IMR-90 (cell line): ENCODE measurements at regions not wholly inside any gene's neighbourhood (a gene's known extent, or its start where the extent isn't known, plus 50 kb on each side); places are given as distances from the start of the nearest gene placed in this dataset.

ENCODE experiments used
- ATAC-seq: fragments of 200-7000 bp; cut with Tn5 transposase; 2 replicates; pipeline ENCODE4 v1.9.1; 2020; ENCODE audit warnings: low read depth, mild to moderate bottlenecking, moderate library complexity
- BruUV-seq: library from RNA; stranded (reverse); fragments of 400-500 nt; replicated peaks from 2 replicates; lab custom pipeline; 2021; lab: Mats Ljungman, UMichigan
- CTCF ChIA-PET: fragments of 300-600 bp; formaldehyde crosslinking; extraction: SDS; loops from one replicate; lab custom pipeline; 2021; ENCODE audit warnings: antibody characterized with exemption; lab: Yijun Ruan, JAX
- POLR2A ChIA-PET: fragments of 300-600 bp; sonication (Branson Sonifier 250); formaldehyde crosslinking; loops from one replicate; lab custom pipeline; 2022; ENCODE audit warnings: antibody characterized with exemption; ENCODE audit not compliant: unreplicated experiment; lab: Charles Lee
- DNase-seq: peaks from one replicate; pipeline ENCODE4 v3.0.0; 2013
- H2AFZ ChIP-seq: replicated peaks from 2 replicates; pipeline ENCODE3; 2013; ENCODE audit warnings: low read length, mild to moderate bottlenecking; ENCODE audit not compliant: poor library complexity
- H2AK5ac ChIP-seq: 2 replicates; pipeline ENCODE4 v1.6.1; 2013; ENCODE audit warnings: low read depth, low read length, inconsistent platforms
- H2AK9ac ChIP-seq: replicated peaks from 2 replicates; pipeline ENCODE3; 2013; ENCODE audit warnings: mild to moderate bottlenecking, low read depth, low read length, moderate library complexity; ENCODE audit not compliant: poor library complexity
- H2BK120ac ChIP-seq: 2 replicates; pipeline ENCODE4 v1.6.1; 2013; ENCODE audit warnings: low read depth, low read length, inconsistent platforms
- H2BK15ac ChIP-seq: 3 replicates; pipeline ENCODE4 v1.6.1; 2013; ENCODE audit warnings: low read depth, low read length, inconsistent platforms
- H2BK20ac ChIP-seq: 2 replicates; pipeline ENCODE4 v1.6.1; 2013; ENCODE audit warnings: low read depth, mild to moderate bottlenecking, inconsistent platforms, low read length, moderate library complexity
- H2BK5ac ChIP-seq: 2 replicates; pipeline ENCODE4 v1.6.1; 2013; ENCODE audit warnings: mild to moderate bottlenecking, low read depth, low read length, inconsistent platforms; ENCODE audit not compliant: poor library complexity, severe bottlenecking
- H3K14ac ChIP-seq: replicated peaks from 2 replicates; pipeline ENCODE4 v1.6.1; 2013; ENCODE audit warnings: low read depth, low read length, inconsistent platforms
- H3K18ac ChIP-seq: 2 replicates; pipeline ENCODE4 v1.6.1; 2013; ENCODE audit warnings: low read depth, low read length, control low read depth
- H3K23ac ChIP-seq: 2 replicates; pipeline ENCODE4 v1.6.1; 2013; ENCODE audit warnings: low read depth, low read length, inconsistent platforms
- H3K27ac ChIP-seq: 2 replicates; pipeline ENCODE4 v1.5.1; 2013; ENCODE audit warnings: mild to moderate bottlenecking, control low read depth, low read length; ENCODE audit not compliant: insufficient read depth
- H3K27me3 ChIP-seq: 2 replicates; pipeline ENCODE4 v1.6.1; 2013; ENCODE audit warnings: low read length; ENCODE audit not compliant: control insufficient read depth, insufficient read depth
- H3K36me3 ChIP-seq: 2 replicates; pipeline ENCODE4 v1.6.1; 2013; ENCODE audit warnings: low read length, mixed read lengths; ENCODE audit not compliant: control insufficient read depth, insufficient read depth
- H3K4ac ChIP-seq: 2 replicates; pipeline ENCODE4 v1.6.1; 2013; ENCODE audit warnings: low read depth, low read length, inconsistent platforms
- H3K4me1 ChIP-seq: 2 replicates; pipeline ENCODE4 v1.6.1; 2013; ENCODE audit warnings: low read length, mixed read lengths; ENCODE audit not compliant: control insufficient read depth, insufficient read depth
- H3K4me2 ChIP-seq: 2 replicates; pipeline ENCODE4 v1.6.1; 2013; ENCODE audit warnings: low read depth, mild to moderate bottlenecking, control low read depth, low read length, moderate library complexity
- H3K4me3 ChIP-seq: 2 replicates; pipeline ENCODE4 v1.5.1; 2013; ENCODE audit warnings: low read depth, mild to moderate bottlenecking, control low read depth, low read length, moderate library complexity; ENCODE audit not compliant: insufficient read depth
- H3K56ac ChIP-seq: 2 replicates; pipeline ENCODE4 v1.6.1; 2013; ENCODE audit warnings: low read length, inconsistent platforms; ENCODE audit not compliant: insufficient read depth; ENCODE audit errors: extremely low read depth
- H3K79me1 ChIP-seq, 2 experiments: 2 replicates each; pipeline ENCODE4 v1.6.1; 2013; ENCODE audit warnings: low read length in 2 of 2, inconsistent platforms in 1 of 2, low read depth in 1 of 2
- H3K9ac ChIP-seq: 2 replicates; pipeline ENCODE4 v1.6.1; 2013; ENCODE audit warnings: low read depth, low read length, control low read depth
- H3K9me1 ChIP-seq: 2 replicates; pipeline ENCODE4 v1.6.1; 2013; ENCODE audit warnings: low read length, inconsistent platforms; ENCODE audit not compliant: insufficient read depth
- H3K9me3 ChIP-seq: 2 replicates; pipeline ENCODE4 v1.6.1; 2013; ENCODE audit warnings: low read length; ENCODE audit not compliant: control insufficient read depth, insufficient read depth
- H4K20me1 ChIP-seq: 2 replicates; pipeline ENCODE4 v1.6.1; 2013; ENCODE audit warnings: low read length, inconsistent platforms; ENCODE audit not compliant: insufficient read depth
- H4K5ac ChIP-seq: 2 replicates; pipeline ENCODE4 v1.6.1; 2013; ENCODE audit warnings: mild to moderate bottlenecking, low read depth, low read length, control low read depth
- H4K8ac ChIP-seq, 2 experiments: 2 replicates each; pipeline ENCODE4 v1.6.1; 2013; ENCODE audit warnings: low read depth in 2 of 2, low read length in 2 of 2, control low read depth in 1 of 2, inconsistent platforms in 1 of 2
- H4K91ac ChIP-seq: 2 replicates; pipeline ENCODE4 v1.6.1; 2013; ENCODE audit warnings: low read depth, low read length, inconsistent platforms; ENCODE audit not compliant: insufficient read depth
- BHLHE40 ChIP-seq: fragments of 150-350 bp; IDR thresholded peaks from 2 replicates; pipeline ENCODE4 v1.6.1; 2016; ENCODE audit warnings: mild to moderate bottlenecking, low read depth, low read length
- CHD1 ChIP-seq: IDR thresholded peaks from 2 replicates; pipeline ENCODE4 v1.6.1; 2012; ENCODE audit warnings: low read depth, low read length, improper control_type of control experiment
- CTCF ChIP-seq: conservative IDR thresholded peaks from 2 replicates; pipeline ENCODE4 v1.5.1; 2012; ENCODE audit warnings: mild to moderate bottlenecking, low read depth, low read length, improper control_type of control experiment
- ELK1 ChIP-seq: fragments of 150-350 bp; IDR thresholded peaks from 2 replicates; pipeline ENCODE4 v1.6.1; 2016; ENCODE audit warnings: low read depth, mild to moderate bottlenecking, low read length, moderate library complexity, borderline replicate concordance
- FOS ChIP-seq: fragments of 150-350 bp; IDR thresholded peaks from 2 replicates; pipeline ENCODE4 v1.6.1; 2016; ENCODE audit warnings: low read depth, low read length
- MAFK ChIP-seq: IDR thresholded peaks from 2 replicates; pipeline ENCODE4 v1.6.1; 2012; ENCODE audit warnings: low read depth, low read length, improper control_type of control experiment
- MAZ ChIP-seq: IDR thresholded peaks from 2 replicates; pipeline ENCODE4 v1.6.1; 2012; ENCODE audit warnings: low read depth, mild to moderate bottlenecking, low read length, improper control_type of control experiment, moderate library complexity, borderline replicate concordance
- MXI1 ChIP-seq: IDR thresholded peaks from 2 replicates; pipeline ENCODE4 v1.6.1; 2012; ENCODE audit warnings: low read depth, mild to moderate bottlenecking, low read length, moderate library complexity, borderline replicate concordance
- NFE2L2 ChIP-seq: fragments of 150-350 bp; IDR thresholded peaks from 2 replicates; pipeline ENCODE4 v1.6.1; 2016; ENCODE audit warnings: low read depth, mild to moderate bottlenecking, low read length
- POLR2A ChIP-seq: IDR thresholded peaks from 2 replicates; pipeline ENCODE4 v1.6.1; 2012; ENCODE audit warnings: mild to moderate bottlenecking, low read depth, low read length
- RAD21 ChIP-seq: IDR thresholded peaks from 2 replicates; pipeline ENCODE4 v1.6.1; 2012; ENCODE audit warnings: low read length, improper control_type of control experiment
- RCOR1 ChIP-seq: IDR thresholded peaks from 2 replicates; pipeline ENCODE4 v1.6.1; 2012; ENCODE audit warnings: mild to moderate bottlenecking, low read length, improper control_type of control experiment; ENCODE audit not compliant: insufficient replicate concordance
- RFX5 ChIP-seq: IDR thresholded peaks from 2 replicates; pipeline ENCODE4 v1.8.0; 2012; ENCODE audit warnings: low read depth, mild to moderate bottlenecking, low read length, moderate library complexity
- SMC3 ChIP-seq: fragments of 150-350 bp; IDR thresholded peaks from 2 replicates; pipeline ENCODE4 v1.6.1; 2016; ENCODE audit warnings: low read depth, mild to moderate bottlenecking, antibody characterized with exemption, low read length, moderate library complexity
- USF2 ChIP-seq: fragments of 150-350 bp; IDR thresholded peaks from 2 replicates; pipeline ENCODE4 v1.6.1; 2017; ENCODE audit warnings: mild to moderate bottlenecking, antibody characterized with exemption, low read length, low read depth
- WGBS, 2 experiments: methylation state at CpG; one replicate each; pipeline versions ENCODE4 v1.1.5 to v1.1.7; 2013; ENCODE audit warnings: missing lambda C conversion rate in 2 of 2; ENCODE audit not compliant: insufficient read length in 1 of 2; ENCODE audit errors: extremely low coverage in 2 of 2; 5-methylcytosine and 5-hydroxymethylcytosine counted together
- dilution Hi-C: fragments of 300-500 bp; cut with HindIII; formaldehyde crosslinking; loops from one replicate; pipeline ENCODE4 v1.14.3; 2018; ENCODE audit warnings: low sequenced_read_pairs; ENCODE audit not compliant: unreplicated experiment
- in situ Hi-C: fragments of 300-500 bp; cut with MboI; formaldehyde crosslinking; loops from 3 replicates; pipeline ENCODE4 v1.14.3; 2019; ENCODE audit warnings: low sequenced_read_pairs, inconsistent platforms, mixed read lengths
- intact Hi-C: fragments of 100-400 bp; cut with micrococcal nuclease; formaldehyde crosslinking; loops from 2 replicates; pipeline ENCODE4 v1.10.0; 2022

- Histone ChIP-seq H3K4me1 (peaks cover 8% of the 10 kb centered on the region; the same call in 1 of the 2 replicates), H3K27me3 (no peaks in the 10 kb centered on the region), H3K4me2 (no peak overlapping the region), H2AK9ac (no peak overlapping the region), H2BK15ac (no peak overlapping the region), H4K91ac (0 out of 2 replicates have a peak overlapping the region, but pooled peaks have one; percentile 33), H4K20me1 (no peaks in the 10 kb centered on the region), H3K56ac (no peak overlapping the region), H2BK20ac (no peak overlapping the region), H3K27ac (peak overlapping the region; percentile 19; the same call in 1 of the 2 replicates), H3K9me3 (no peaks in the 10 kb centered on the region), H4K8ac (no peak overlapping the region), H3K79me1 (no peaks in the 10 kb centered on the region), H3K4ac (peak overlapping the region; percentile 15; the same call in 1 of the 2 replicates), H2BK120ac (no peak overlapping the region), H3K36me3 (no peaks in the 10 kb centered on the region), H2AFZ (no peak overlapping the region), H2BK5ac (no peak overlapping the region), H3K9me1 (no peaks in the 10 kb centered on the region), H3K9ac (no peak overlapping the region), H4K5ac (no peak overlapping the region), H3K23ac (no peak overlapping the region), H3K4me3 (no peak overlapping the region), H2AK5ac (0 out of 2 replicates have a peak overlapping the region, but pooled peaks have one; percentile 10), H3K14ac (no peak overlapping the region), H3K18ac (peak overlapping the region; percentile 25; the same call in 1 of the 2 replicates)
- dilution Hi-C loops (loop anchor here (25.0 kb wide), 1 partner anchor 90 kb away; no protein-coding TSS in a partner anchor), in situ Hi-C loops (no loop called here), intact Hi-C loops (no loop called here)
- ChIA-PET POLR2A (no interaction called here), CTCF (interaction anchor here (2.1 kb wide), 1 partner anchor 11 kb away, joined by 5 read pairs; no protein-coding TSS in a partner anchor)
- no peak for DNase-seq
- no TSS peak for BruUV-seq
- TF ChIP-seq CTCF (no peak), USF2 (no peak), POLR2A (no peak), FOS (no peak), MAFK (no peak), MXI1 (no peak), RCOR1 (no peak), CHD1 (no peak), MAZ (no peak), RFX5 (no peak), SMC3 (no peak), NFE2L2 (no peak), RAD21 (no peak), BHLHE40 (no peak), ELK1 (no peak)
- 60% methylated on average over 2 of the region's 7 CpGs; no CpG with 5 or more reads in 1 of the 2 experiments for WGBS, 2 experiments
- no peak for ATAC-seq
Measured at GRCh38 chr1:234827656-234828055, 217.7 kb upstream of the IRF2BP2 start.
